Activated CD4-positive, CD25-positive, alpha-beta regulatory T cell treated with anti-CD3 and anti-CD28 coated beads, Interleukin-2, amount 50 U/mL, for 24 hours (primary cell): ENCODE measurements at regions not wholly inside any gene's neighbourhood (a gene's known extent, or its start where the extent isn't known, plus 50 kb on each side); places are given as distances from the start of the nearest gene placed in this dataset.
A peak's percentile ranks its signal among the peaks of the same experiment; 100 is the strongest.

Experiments used
- ATAC-seq, 2 donors: fragments of 150-1000 bp; cut with Tn5 transposase; one replicate each; pipeline ENCODE4 v1.10.0; 2021; ENCODE audit warnings: mild to moderate bottlenecking in 1 of 2, moderate library complexity in 1 of 2

DNA sequence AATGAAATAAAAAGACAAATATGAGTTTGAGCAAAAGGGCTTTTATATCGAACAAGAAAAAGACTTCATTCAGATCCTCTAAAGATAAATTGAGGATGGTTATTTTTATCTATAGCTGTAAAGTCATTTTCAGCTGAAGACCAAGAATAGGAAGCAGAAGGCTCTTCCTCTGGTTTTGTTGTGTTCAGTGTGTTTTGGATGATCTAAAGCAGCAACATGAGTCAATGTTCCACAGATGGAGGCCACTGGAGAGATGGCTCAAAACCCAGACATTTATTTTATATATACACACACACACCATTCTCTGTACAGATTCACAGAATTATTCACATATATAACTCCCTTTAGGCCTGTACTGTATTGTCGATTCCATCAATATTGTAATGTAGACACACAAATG lies 424.3 kb downstream of the MBD2 start:
- ATAC-seq = no peak

GRCh38 chr18:53799134-53799533 lies 425.3 kb downstream of the MBD2 start:
- ATAC-seq = no peak

DNA sequence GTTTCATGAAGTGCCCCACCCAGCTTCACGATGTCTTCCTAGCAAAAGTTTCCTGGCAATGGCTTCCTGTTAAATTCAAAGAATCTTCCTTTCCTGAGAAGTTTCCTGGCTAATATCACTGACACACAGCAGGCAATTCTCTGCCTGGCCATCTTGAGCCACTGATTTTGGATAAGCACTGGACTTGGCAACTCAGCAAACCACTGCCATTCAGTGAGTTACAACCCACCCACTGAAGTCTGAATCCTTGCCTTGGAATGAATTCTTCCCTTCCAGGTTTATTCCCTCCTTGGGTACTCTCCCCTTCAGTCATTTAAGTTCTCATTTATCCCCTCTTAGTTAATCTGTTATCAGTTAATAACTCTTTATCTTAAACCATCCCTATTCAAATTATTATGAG lies 426.0 kb downstream of the MBD2 start:
- no peak for ATAC-seq

- ATAC-seq = no peak
Observed at GRCh38 chr18:53797998-53798495, 426.4 kb downstream of the MBD2 start.

GRCh38 chr18:53796040-53796729 lies 428.3 kb downstream of the MBD2 start:
- ATAC-seq = peak in 1 of 2 donors; percentile 30

DNA sequence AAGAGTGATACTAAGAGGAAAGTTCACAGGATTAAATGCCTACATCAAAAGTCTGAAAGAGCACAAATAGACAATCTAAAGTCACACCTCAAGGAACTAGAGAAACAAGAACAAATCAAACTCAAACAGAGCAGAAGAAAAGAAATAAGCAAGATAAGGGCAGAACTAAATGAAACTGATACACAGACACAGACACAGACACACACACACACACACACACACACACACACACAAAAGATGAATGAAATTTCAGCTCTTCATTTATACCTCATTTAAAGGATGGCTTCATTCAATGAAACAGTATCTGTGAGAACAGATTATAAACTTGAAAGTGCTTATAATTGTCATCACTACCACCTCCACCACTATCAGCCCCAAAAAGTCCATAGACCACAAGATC lies 428.9 kb downstream of the MBD2 start:
- ATAC-seq = no peak

DNA sequence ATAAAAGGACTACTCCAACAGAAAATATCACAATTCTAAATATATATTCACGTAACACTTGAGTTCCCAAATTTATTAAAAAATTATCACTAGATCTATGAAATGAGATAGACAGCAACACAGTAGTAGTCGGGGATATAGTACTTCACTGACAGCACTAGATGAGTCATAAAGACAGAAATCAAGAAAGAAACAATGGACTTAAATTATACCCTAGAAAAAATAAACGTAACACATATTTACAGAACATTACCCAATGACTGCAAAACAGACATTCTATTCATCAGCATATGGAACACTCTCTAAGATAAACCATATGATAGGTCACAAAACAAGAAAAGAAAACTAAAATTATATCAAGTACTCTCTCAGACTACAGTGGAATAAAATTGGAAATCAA lies 429.4 kb downstream of the MBD2 start:
- no peak for ATAC-seq

- ATAC-seq = no peak
Observed at GRCh38 chr18:53792762-53793161, 431.7 kb downstream of the MBD2 start.

DNA sequence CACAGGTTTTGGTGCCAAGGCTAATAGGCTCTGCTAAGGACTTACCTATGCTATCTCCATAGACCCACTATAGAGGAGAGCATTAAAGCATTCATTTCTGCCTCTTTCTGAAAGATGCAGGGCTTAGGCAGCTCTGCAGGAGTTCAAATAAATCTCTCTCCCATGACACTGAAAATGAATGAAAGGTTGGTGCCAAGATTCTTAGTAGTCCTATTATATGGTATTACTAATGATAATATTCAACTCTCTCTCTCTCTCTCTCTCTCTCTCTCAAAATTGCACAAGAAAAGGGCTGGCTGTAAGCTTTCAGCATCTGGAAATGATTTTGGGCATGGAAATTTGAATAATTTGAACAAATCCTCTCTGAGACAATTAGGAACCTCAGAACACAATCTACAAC lies 433.7 kb downstream of the MBD2 start:
- ATAC-seq = no peak

- ATAC-seq = no peak
Observed at GRCh38 chr18:53789376-53790247, 434.9 kb downstream of the MBD2 start.

- no peak for ATAC-seq
Observed at GRCh38 chr18:53785811-53786210, 438.7 kb downstream of the MBD2 start.

GRCh38 chr18:53784253-53784652 lies 440.2 kb downstream of the MBD2 start:
- no peak for ATAC-seq

GRCh38 chr18:53780666-53781065 lies 443.8 kb downstream of the MBD2 start:
- no peak for ATAC-seq

- no peak for ATAC-seq
Observed at GRCh38 chr18:53772293-53772692, 452.2 kb downstream of the MBD2 start.

GRCh38 chr18:53771664-53772063 lies 452.8 kb downstream of the MBD2 start:
- ATAC-seq = no peak

DNA sequence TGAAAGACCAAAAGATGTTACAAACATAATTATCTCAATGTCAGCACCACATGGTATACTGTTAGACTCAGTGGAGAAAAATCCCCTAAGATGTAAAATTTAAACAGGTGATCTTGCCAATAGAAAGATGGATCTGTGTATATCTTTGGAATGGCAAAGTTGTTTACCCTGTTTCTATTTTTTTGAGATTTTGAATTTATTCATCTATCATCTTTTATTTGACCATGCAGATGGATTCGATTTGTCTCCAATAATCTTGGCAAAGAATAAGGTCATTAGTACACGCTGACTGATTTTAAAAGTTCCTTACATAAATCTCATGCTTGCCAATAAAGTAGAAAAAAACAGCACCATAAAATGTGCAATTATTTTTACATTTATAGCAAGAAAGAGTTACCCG lies 459.3 kb downstream of the MBD2 start:
- ATAC-seq = no peak

DNA sequence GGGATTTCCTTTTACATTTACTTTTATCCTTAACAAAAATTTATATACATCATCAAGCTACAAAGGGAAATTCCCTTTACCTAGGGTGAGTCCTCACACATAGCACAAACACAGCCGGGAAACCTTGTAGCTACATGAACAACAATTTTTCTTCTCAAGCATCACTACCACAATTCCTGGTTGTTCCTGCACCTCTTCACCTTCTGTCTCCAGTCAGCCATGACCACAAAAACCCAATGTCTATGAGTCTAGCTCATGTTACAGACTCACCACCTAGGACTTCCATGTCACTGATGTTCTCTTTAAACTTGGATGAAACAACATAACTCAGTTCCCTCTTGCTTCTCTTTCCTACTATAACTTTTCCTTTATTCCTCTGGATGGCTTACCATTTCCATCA lies 460.4 kb downstream of the MBD2 start:
- no peak for ATAC-seq

DNA sequence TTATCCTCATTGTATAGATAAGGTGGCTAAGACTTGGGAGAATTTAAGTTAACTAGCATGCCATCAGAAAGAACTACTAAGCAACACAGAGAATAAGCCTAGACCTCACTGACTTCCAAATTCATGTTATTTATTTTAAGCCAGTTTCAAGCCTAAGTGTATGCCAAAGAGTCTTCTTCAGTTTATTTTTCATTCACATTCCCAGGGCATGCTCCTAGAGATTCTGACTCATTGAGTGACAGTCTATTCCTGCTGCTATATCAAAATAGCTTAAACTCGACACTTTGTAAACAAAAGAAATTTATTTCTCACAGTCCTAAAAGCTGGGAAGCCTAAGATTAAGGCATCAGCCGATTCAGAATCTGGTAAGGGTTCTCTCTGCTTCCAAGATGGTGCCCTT lies 467.1 kb downstream of the MBD2 start:
- ATAC-seq = no peak

DNA sequence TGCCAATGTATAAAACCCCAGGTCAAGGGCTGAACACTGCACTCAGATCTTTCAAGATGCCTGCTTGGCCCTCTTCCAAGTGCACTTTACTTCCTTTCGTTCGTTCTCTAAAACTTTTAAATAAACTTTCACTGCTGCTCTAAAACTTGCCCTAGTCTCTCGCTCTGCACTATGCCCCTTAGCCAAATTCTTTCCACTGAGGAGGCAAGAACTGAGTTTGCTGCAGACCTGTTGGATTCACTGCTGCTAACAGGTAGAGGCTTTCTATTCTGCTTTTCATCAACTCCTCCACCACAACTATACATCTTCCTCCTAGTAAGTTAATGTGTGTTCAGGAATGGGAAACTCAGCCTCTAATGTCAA lies 467.9 kb downstream of the MBD2 start:
- ATAC-seq = no peak

GRCh38 chr18:53755914-53756609 lies 468.4 kb downstream of the MBD2 start:
- no peak for ATAC-seq

GRCh38 chr18:53754154-53754553 lies 470.3 kb downstream of the MBD2 start:
- no peak for ATAC-seq

- ATAC-seq = no peak
Observed at GRCh38 chr18:53753601-53754000, 470.9 kb downstream of the MBD2 start.

DNA sequence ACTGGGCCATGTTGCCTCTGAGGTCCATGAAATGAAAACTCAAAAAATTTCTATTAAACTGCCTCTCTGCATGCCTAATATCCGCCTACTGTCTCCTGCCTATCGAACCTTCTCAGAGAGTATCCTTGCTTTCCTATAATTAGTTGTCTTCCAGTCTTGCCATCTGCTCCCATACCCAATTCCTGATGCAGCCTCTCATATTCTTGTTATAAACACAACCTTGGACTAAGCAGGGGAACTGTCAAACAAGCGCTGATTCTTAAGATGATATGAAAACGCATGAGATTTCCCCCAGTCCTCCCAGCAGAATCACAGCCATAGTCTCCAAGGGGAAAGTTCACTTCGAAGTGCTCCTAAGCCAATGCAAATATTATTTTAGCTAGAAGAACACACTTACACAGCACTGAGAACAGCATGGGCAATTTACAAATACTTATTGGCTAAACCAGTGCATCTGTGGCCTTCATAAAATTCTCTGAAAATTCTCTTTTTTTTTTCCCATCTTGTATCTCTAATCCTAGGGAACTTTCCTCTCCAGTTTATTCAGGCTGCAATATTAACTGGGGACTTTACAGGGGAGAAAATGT lies 471.6 kb downstream of the MBD2 start:
- ATAC-seq = no peak
